H1 (cell line): ENCODE measurements at regions not wholly inside any gene's neighbourhood (a gene's known extent, or its start where the extent isn't known, plus 50 kb on each side); places are given as distances from the start of the nearest gene placed in this dataset.
"Not testable (repeated sequence)": the region's sequence is repeated elsewhere in the genome, so short reads cannot be mapped to it uniquely, and the experiment has no call there.

Source experiments
- CTCF ChIP-seq, 3 experiments: IDR thresholded peaks; 1 replicate in 2 of 3; 2 replicates in 1 of 3; pipeline versions ENCODE4 v1.5.1 to v1.6.1; 2011; ENCODE audit warnings: low read length in 3 of 3, mild to moderate bottlenecking in 3 of 3, inconsistent platforms in 2 of 3, low read depth in 1 of 3, moderate library complexity in 1 of 3; ENCODE audit not compliant: insufficient read depth in 1 of 3; ENCODE audit errors: control extremely low read depth in 1 of 3
- GABPA ChIP-seq: IDR thresholded peaks from 2 replicates; pipeline ENCODE4 v1.6.1; 2011; ENCODE audit warnings: mild to moderate bottlenecking, low read length, moderate library complexity, borderline replicate concordance; ENCODE audit not compliant: insufficient read depth
- POU5F1 ChIP-seq: IDR thresholded peaks from 2 replicates; pipeline ENCODE4 v1.6.1; 2011; ENCODE audit warnings: low read depth, mild to moderate bottlenecking, low read length, moderate library complexity
- SP1 ChIP-seq: IDR thresholded peaks from 2 replicates; pipeline ENCODE4 v1.6.1; 2011; ENCODE audit warnings: low read depth, low read length

- not testable (repeated sequence) for TF ChIP-seq POU5F1; SP1; GABPA; CTCF (IDR thresholded peaks at IDR 0.05; ENCODE audit: control extremely low read depth in 1 of 3, insufficient read depth in 1 of 3, low read depth in 1 of 3, low read length in 3 of 3)
These were observed 50.9 kb upstream of the USP14 start for GRCh38 chr18:107464-107863.
